Adrenal gland (tissue), 9 donors: ENCODE measurements at regions not wholly inside any gene's neighbourhood (a gene's known extent, or its start where the extent isn't known, plus 50 kb on each side); places are given as distances from the start of the nearest gene placed in this dataset.

ENCODE experiments used
- DNase-seq, 7 donors: peaks; one replicate each; pipeline ENCODE4 v3.0.0-alpha.2; 2019 to 2020
- H3K27ac ChIP-seq, 5 donors: fragments of 200-600 bp; sonication (generic) in 4 of 5; 1 replicate in 3 of 5; 2 replicates in 2 of 5; pipeline versions ENCODE4 v1.5.1 to v1.8.0; 2016 to 2020; ENCODE audit warnings: mild to moderate bottlenecking in 1 of 5
- H3K27me3 ChIP-seq: fragments of 200-600 bp; 2 replicates; pipeline ENCODE4 v1.8.0; 2021
- H3K36me3 ChIP-seq, 2 donors: fragments of 200-600 bp; replicated peaks in 1 of 2; 1 replicate in 1 of 2; 2 replicates in 1 of 2; pipeline versions ENCODE4 v1.5.1 to v1.8.0; 2018 to 2022
- H3K4me1 ChIP-seq, 2 donors: fragments of 200-600 bp; replicated peaks in 1 of 2; 1 replicate in 1 of 2; 2 replicates in 1 of 2; pipeline versions ENCODE4 v1.5.1 to v1.8.0; 2018 to 2021
- H3K4me3 ChIP-seq, 4 donors: fragments of 200-600 bp; sonication (generic) in 3 of 4; one replicate each; pipeline ENCODE4 v1.5.1; 2016 to 2018
- H3K9me3 ChIP-seq, 3 donors: fragments of 200-600 bp; sonication (generic) in 1 of 3; replicated peaks in 1 of 3; 1 replicate in 2 of 3; 2 replicates in 1 of 3; pipeline versions ENCODE4 v1.5.1 to v1.8.0; 2016 to 2021
- CTCF ChIP-seq, 6 experiments: fragments of 450-650 bp in 4 of 6; fragments of 200-600 bp in 2 of 6; sonication (generic) in 1 of 6; IDR thresholded peaks; 1 replicate in 5 of 6; 2 replicates in 1 of 6; pipeline versions ENCODE4 v1.5.1 to v1.8.0; 2016 to 2021; ENCODE audit warnings: antibody characterized with exemption in 6 of 6, mild to moderate bottlenecking in 2 of 6, moderate library complexity in 1 of 6
- POLR2A ChIP-seq, 2 donors: fragments of 450-650 bp; IDR thresholded peaks; one replicate each; pipeline ENCODE4 v1.6.1; 2017; ENCODE audit warnings: antibody characterized with exemption in 2 of 2, mild to moderate bottlenecking in 2 of 2, moderate library complexity in 1 of 2
- WGBS, 4 donors: extraction: QIAGEN DNeasy Blood & Tissue Kit in 2 of 4; methylation state at CpG; one replicate each; pipeline versions ENCODE4 v1.1.5 to v1.1.7; 2013 to 2017; 5-methylcytosine and 5-hydroxymethylcytosine counted together
- intact Hi-C, 2 donors: fragments of 100-400 bp; cut with DNase I; formaldehyde crosslinking; loops; one replicate each; pipeline versions ENCODE4 v1.14.1 to v1.15.0; 2022 to 2023
- donor health status: healthy with polysubstance abuse.
- donor health status: Bipolar disorder and iron deficiency.
- donor health status: DM: yes; HTN: yes; CAD: no.
- donor health status: DM: no; HTN: no; CAD: no.
- donor health status: DM: no; HTN: no; CAD: no.

- no peak overlapping the region for H3K4me3 ChIP-seq
Measured at GRCh38 chr14:23899788-23900187, 53.8 kb upstream of the DHRS4 start.

GRCh38 chr14:23903442-23903841 is 50.1 kb upstream of the DHRS4 start:
- WGBS, 4 donors, result 56 to 74% (median 62%) methylated on average over 4 of the region's 4 CpGs
- no peaks in the 10 kb centered on the region for H3K36me3 ChIP-seq
- H3K9me3 ChIP-seq, result no peaks in the 10 kb centered on the region
- intact Hi-C loops, result no loop called here
- H3K27me3 ChIP-seq, result no peaks in the 10 kb centered on the region
- no peaks in the 10 kb centered on the region for H3K4me1 ChIP-seq
- TF ChIP-seq POLR2A (IDR thresholded peaks at IDR 0.05) (no peak), CTCF (IDR thresholded peaks at IDR 0.05) (no peak)
- no peak overlapping the region for H3K4me3 ChIP-seq
- no peak overlapping the region for H3K27ac ChIP-seq
- DNase-seq, result no peak

More at GRCh38 chr14:23899788-23900187, 53.8 kb upstream of the DHRS4 start:
- Histone ChIP-seq H3K9me3 (no peaks in the 10 kb centered on the region), H3K27me3 (no peaks in the 10 kb centered on the region), H3K36me3 (no peaks in the 10 kb centered on the region), H3K27ac (no peak overlapping the region), H3K4me1 (no peaks in the 10 kb centered on the region)
- TF ChIP-seq POLR2A (IDR thresholded peaks at IDR 0.05) (no peak), CTCF (IDR thresholded peaks at IDR 0.05) (no peak)
- intact Hi-C loops, result no loop called here
- WGBS, 4 donors, result 85 to 90% (median 88%) methylated on average over 8 of the region's 8 CpGs
- no peak for DNase-seq
